Tibial nerve (tissue), 4 donors: ENCODE measurements at regions not wholly inside any gene's neighbourhood (a gene's known extent, or its start where the extent isn't known, plus 50 kb on each side); places are given as distances from the start of the nearest gene placed in this dataset.

Experiments used
- DNase-seq, 2 donors: peaks; one replicate each; pipeline ENCODE4 v3.0.0-alpha.2; 2019; ENCODE audit warnings: low spot score in 2 of 2
- H3K27ac ChIP-seq, 4 donors: fragments of 200-600 bp; sonication (generic) in 3 of 4; one replicate each; pipeline ENCODE4 v1.5.1; 2017 to 2019; ENCODE audit warnings: mild to moderate bottlenecking in 1 of 4
- H3K27me3 ChIP-seq, 2 donors: fragments of 200-600 bp; sonication (generic) in 1 of 2; one replicate each; pipeline versions ENCODE4 v1.5.1 to v1.6.0; 2017 to 2019
- H3K36me3 ChIP-seq, 3 donors: fragments of 200-600 bp; sonication (generic); one replicate each; pipeline ENCODE4 v1.5.1; 2018 to 2019
- H3K4me1 ChIP-seq, 4 donors: fragments of 200-600 bp; sonication (generic) in 3 of 4; one replicate each; pipeline ENCODE4 v1.5.1; 2017 to 2019
- H3K4me3 ChIP-seq, 4 donors: fragments of 200-600 bp; sonication (generic) in 3 of 4; one replicate each; pipeline ENCODE4 v1.5.1; 2017 to 2019; ENCODE audit warnings: mild to moderate bottlenecking in 1 of 4, moderate library complexity in 1 of 4
- H3K9me3 ChIP-seq, 4 donors: fragments of 200-600 bp; sonication (generic) in 3 of 4; one replicate each; pipeline ENCODE4 v1.5.1; 2017 to 2019
- EP300 ChIP-seq, 2 donors: sonication (generic); formaldehyde crosslinking; IDR thresholded peaks; one replicate each; pipeline ENCODE4 v1.6.1; 2017; ENCODE audit warnings: antibody characterized with exemption in 2 of 2, mild to moderate bottlenecking in 1 of 2
- POLR2A ChIP-seq, 2 donors: fragments of 450-650 bp; IDR thresholded peaks; one replicate each; pipeline ENCODE4 v1.6.1; 2017; ENCODE audit warnings: antibody characterized with exemption in 2 of 2, mild to moderate bottlenecking in 2 of 2, moderate library complexity in 2 of 2
- WGBS, 2 donors: methylation state at CpG; one replicate each; pipeline ENCODE4 v1.1.5; 2018; 5-methylcytosine and 5-hydroxymethylcytosine counted together
- TF ChIP-seq, protein P1 (sequence below), 5 experiments: fragments of 200-600 bp in 3 of 5; fragments of 450-650 bp in 2 of 5; sonication (generic) in 3 of 5; IDR thresholded peaks; one replicate each; pipeline ENCODE4 v1.5.1; 2016 to 2019; ENCODE audit warnings: antibody characterized with exemption in 5 of 5, mild to moderate bottlenecking in 3 of 5, moderate library complexity in 2 of 5

DNA sequence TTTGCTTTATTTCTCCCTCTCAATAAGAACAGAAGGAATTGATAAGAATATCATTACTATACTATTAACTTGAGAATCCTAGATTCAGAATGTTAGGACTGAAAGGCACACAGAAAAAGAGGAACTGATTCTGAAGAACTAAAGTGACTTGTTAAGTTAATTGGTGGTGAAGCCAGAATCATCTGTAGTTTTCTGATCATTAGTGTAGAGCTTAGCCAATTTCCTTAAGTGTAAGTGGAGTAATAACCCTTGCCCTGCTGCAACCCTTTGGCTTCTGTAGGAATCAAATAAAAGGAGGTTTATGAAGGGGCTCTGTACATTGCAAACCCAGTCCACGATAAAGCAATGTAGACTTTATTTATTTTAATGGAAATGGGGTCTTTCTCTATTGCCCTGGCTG, 1186.0 kb downstream of the SORCS3 start:
- Histone ChIP-seq H3K36me3 (no peaks in the 10 kb centered on the region), H3K4me3 (no peak overlapping the region), H3K9me3 (peaks cover 0 to 6% (median 0%) of the 10 kb centered on the region in 4 donors), H3K27ac (no peak overlapping the region), H3K27me3 (no peaks in the 10 kb centered on the region), H3K4me1 (no peaks in the 10 kb centered on the region)
- TF ChIP-seq EP300 (IDR thresholded peaks at IDR 0.05) (no peak), POLR2A (IDR thresholded peaks at IDR 0.05) (no peak)
- TF ChIP-seq, protein P1, sequence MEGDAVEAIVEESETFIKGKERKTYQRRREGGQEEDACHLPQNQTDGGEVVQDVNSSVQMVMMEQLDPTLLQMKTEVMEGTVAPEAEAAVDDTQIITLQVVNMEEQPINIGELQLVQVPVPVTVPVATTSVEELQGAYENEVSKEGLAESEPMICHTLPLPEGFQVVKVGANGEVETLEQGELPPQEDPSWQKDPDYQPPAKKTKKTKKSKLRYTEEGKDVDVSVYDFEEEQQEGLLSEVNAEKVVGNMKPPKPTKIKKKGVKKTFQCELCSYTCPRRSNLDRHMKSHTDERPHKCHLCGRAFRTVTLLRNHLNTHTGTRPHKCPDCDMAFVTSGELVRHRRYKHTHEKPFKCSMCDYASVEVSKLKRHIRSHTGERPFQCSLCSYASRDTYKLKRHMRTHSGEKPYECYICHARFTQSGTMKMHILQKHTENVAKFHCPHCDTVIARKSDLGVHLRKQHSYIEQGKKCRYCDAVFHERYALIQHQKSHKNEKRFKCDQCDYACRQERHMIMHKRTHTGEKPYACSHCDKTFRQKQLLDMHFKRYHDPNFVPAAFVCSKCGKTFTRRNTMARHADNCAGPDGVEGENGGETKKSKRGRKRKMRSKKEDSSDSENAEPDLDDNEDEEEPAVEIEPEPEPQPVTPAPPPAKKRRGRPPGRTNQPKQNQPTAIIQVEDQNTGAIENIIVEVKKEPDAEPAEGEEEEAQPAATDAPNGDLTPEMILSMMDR (IDR thresholded peaks at IDR 0.05) = no peak
- 46 to 55% methylated on average over 1 of the region's 1 CpG for WGBS, 2 donors
- DNase-seq = no peak

DNA sequence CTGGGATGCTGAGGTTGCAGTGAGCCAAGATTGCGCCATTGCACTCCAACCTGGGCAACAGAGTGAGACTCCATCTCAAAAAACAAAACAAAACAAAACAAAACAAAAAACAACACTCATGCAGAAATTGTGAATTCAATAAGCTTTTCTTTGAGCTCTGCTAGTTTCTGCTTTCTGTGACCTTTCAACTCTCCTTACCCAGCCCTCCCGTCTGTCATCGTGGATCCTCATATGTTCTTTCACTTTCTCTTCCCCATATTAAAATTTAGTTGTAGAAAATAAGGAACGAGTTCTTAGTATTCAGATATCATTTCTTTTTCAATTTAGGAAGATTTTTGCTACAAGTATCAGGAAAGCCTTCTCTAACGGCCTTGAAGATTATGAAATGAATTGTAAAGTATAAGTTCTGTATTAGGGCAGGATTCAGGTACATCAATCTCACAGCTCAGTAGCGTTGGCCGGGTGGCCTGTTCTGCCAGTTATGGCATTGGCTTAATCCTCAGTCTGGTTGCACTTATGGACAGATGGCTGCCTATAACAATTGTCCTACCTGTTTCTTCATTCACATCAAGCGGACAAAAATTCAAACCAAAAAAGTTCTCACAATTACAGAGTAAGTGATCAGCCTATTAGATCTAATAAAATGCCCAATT, 1167.0 kb downstream of the SORCS3 start:
- TF ChIP-seq, protein P1 (IDR thresholded peaks at IDR 0.05) = no peak
- TF ChIP-seq POLR2A (IDR thresholded peaks at IDR 0.05) (no peak), EP300 (IDR thresholded peaks at IDR 0.05) (no peak)
- Histone ChIP-seq H3K9me3 (no peaks in the 10 kb centered on the region), H3K4me1 (no peaks in the 10 kb centered on the region), H3K36me3 (no peaks in the 10 kb centered on the region), H3K27ac (no peak overlapping the region), H3K4me3 (no peak overlapping the region), H3K27me3 (no peaks in the 10 kb centered on the region)
- no peak for DNase-seq
- 71% methylated on average over 8 of the region's 8 CpGs for WGBS, 2 donors

DNA sequence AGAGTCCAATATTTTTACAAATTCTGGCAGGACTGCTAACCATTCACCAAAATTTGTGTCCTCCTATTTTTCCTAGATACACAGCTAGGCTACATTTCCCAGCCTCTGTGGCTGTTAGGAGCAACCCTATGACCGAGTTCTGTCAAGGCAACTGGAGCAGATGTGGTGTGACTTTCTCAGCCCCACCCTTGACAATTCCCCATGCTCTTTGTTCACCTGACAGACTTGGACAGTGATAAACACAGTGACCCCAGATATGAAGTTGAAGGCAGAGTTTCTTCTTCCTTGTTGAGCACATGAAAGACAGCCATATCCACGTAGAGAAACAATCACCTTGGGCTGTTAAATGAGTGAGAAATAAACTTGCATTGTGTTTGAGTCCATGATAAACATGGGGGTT, 1162.1 kb downstream of the SORCS3 start:
- Histone ChIP-seq H3K4me1 (no peaks in the 10 kb centered on the region), H3K4me3 (no peak overlapping the region), H3K9me3 (no peaks in the 10 kb centered on the region), H3K27me3 (no peaks in the 10 kb centered on the region), H3K27ac (no peak overlapping the region), H3K36me3 (no peaks in the 10 kb centered on the region)
- DNase-seq = no peak
- TF ChIP-seq, protein P1 (IDR thresholded peaks at IDR 0.05) = no peak
- TF ChIP-seq POLR2A (IDR thresholded peaks at IDR 0.05) (no peak), EP300 (IDR thresholded peaks at IDR 0.05) (no peak)
- 37 to 46% methylated on average over 2 of the region's 2 CpGs for WGBS, 2 donors

DNA sequence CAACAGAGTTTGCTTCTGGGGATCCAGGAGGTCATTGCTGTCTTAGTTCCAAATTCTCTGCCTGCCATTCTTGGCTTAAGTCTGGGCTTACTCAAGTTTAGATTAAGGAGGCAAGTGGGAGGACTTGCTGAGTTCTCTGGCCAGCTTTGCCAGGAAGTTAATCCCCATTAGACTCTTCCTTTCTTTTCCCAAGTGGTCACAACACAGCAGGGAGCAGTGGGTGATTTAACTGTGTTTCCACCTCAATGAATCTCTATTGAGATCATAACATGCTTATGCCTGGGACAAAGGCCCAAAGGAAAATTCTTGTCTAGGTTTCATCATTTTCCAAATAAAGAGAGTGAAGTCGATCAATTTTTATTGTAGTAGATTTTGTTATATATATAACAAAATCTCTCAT, 1159.6 kb downstream of the SORCS3 start:
- WGBS, 2 donors = 82 to 97% methylated on average over 1 of the region's 1 CpG

DNA sequence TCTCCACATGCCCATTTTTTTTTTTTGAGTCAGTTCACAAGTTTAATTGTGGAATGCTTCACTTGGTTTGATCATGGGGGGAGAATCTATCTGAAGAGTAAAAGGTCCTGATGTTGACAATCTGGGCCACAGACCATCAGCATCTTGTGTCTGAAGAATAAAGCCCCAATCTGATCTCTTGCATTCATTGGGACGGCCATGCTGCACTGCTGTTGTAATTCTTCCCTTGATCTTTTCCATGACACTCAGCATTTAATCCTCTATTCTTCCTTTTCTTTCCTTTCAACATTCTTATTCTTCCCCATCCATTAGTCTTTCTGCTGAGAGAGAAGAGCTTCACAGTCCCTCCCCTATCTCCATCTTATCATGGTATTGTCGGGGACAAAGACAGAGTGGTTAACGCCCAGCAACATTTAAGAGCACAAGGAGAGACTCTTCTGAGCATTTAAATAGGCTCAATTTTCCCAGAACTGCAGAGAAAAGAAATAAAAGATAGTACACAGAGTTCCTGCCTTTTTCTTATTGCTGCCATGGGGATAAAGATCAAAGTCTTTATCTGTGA, 1157.3 kb downstream of the SORCS3 start:
- Histone ChIP-seq H3K27ac (no peak overlapping the region), H3K27me3 (no peaks in the 10 kb centered on the region), H3K9me3 (no peaks in the 10 kb centered on the region), H3K36me3 (no peaks in the 10 kb centered on the region), H3K4me1 (no peaks in the 10 kb centered on the region), H3K4me3 (no peak overlapping the region)
- WGBS, 2 donors = 86% methylated on average over 3 of the region's 3 CpGs
- no peak for DNase-seq
- TF ChIP-seq, protein P1 (IDR thresholded peaks at IDR 0.05) = no peak
- TF ChIP-seq POLR2A (IDR thresholded peaks at IDR 0.05) = no peak
- no peak for TF ChIP-seq EP300 (IDR thresholded peaks at IDR 0.05)

More for the DNA sequence above, 1159.6 kb downstream of the SORCS3 start:
- H3K4me1 ChIP-seq = no peaks in the 10 kb centered on the region
- no peak for DNase-seq
- no peaks in the 10 kb centered on the region for H3K9me3 ChIP-seq
- no peaks in the 10 kb centered on the region for H3K27me3 ChIP-seq
- TF ChIP-seq, protein P1 (IDR thresholded peaks at IDR 0.05) = no peak
- TF ChIP-seq EP300 (IDR thresholded peaks at IDR 0.05) = no peak
- TF ChIP-seq POLR2A (IDR thresholded peaks at IDR 0.05) = no peak
- H3K27ac ChIP-seq = no peak overlapping the region
- no peak overlapping the region for H3K4me3 ChIP-seq
- no peaks in the 10 kb centered on the region for H3K36me3 ChIP-seq
